HEK293 (cell line): ENCODE measurements at regions not wholly inside any gene's neighbourhood (a gene's known extent, or its start where the extent isn't known, plus 50 kb on each side); places are given as distances from the start of the nearest gene placed in this dataset.
"Not testable (repeated sequence)": the region's sequence is repeated elsewhere in the genome, so short reads cannot be mapped to it uniquely, and the experiment has no call there.

Experiments used
- CTCF ChIA-PET: fragments of 350-600 bp; formaldehyde crosslinking; extraction: SDS; loops from one replicate; lab custom pipeline; 2021; ENCODE audit warnings: antibody characterized with exemption; lab: Yijun Ruan, JAX
- POLR2A ChIA-PET: fragments of 300-600 bp; formaldehyde crosslinking; extraction: SDS; loops from one replicate; lab custom pipeline; 2020; ENCODE audit warnings: antibody characterized with exemption, inconsistent platforms; lab: Yijun Ruan, JAX
- H3K27ac ChIP-seq: fragments of 200-500 bp; sonication (Bioruptor generic); 2 replicates; pipeline ENCODE4 v1.5.1; 2014; ENCODE audit warnings: low read depth, low read length, control low read depth, inconsistent platforms; ENCODE audit errors: extremely low read depth
- H3K36me3 ChIP-seq, 2 experiments: fragments of 200-500 bp in 1 of 2; sonication (Bioruptor generic) in 1 of 2; 1 replicate in 1 of 2; 2 replicates in 1 of 2; pipeline ENCODE4 v1.5.1; 2014 to 2017; ENCODE audit warnings: inconsistent platforms in 2 of 2, low read length in 2 of 2; ENCODE audit not compliant: control insufficient read depth in 2 of 2, insufficient read depth in 1 of 2
- H3K4me1 ChIP-seq: fragments of 200-500 bp; sonication (Bioruptor generic); 2 replicates; pipeline ENCODE4 v1.5.1; 2014; ENCODE audit warnings: mild to moderate bottlenecking, low read length, inconsistent platforms; ENCODE audit not compliant: control insufficient read depth, insufficient read depth
- H3K4me3 ChIP-seq: 2 replicates; pipeline ENCODE4 v1.5.1; 2011; ENCODE audit warnings: low read depth, mild to moderate bottlenecking, control low read depth, low read length, moderate library complexity
- H3K9me3 ChIP-seq: fragments of 200-500 bp; sonication (Bioruptor generic); 2 replicates; pipeline ENCODE4 v1.5.1; 2014; ENCODE audit warnings: low read depth, low read length, inconsistent platforms; ENCODE audit not compliant: control insufficient read depth, insufficient read depth
- CTCF ChIP-seq: fragments of 450-650 bp; formaldehyde crosslinking; IDR thresholded peaks from 2 replicates; pipeline ENCODE4 v1.5.1; 2016; ENCODE audit warnings: missing biosample characterization, missing genetic modification characterization
- GLIS1 ChIP-seq: fragments of 450-650 bp; formaldehyde crosslinking; IDR thresholded peaks from 2 replicates; pipeline ENCODE4 v1.5.1; 2016; ENCODE audit warnings: missing biosample characterization, missing genetic modification characterization
- KLF1 ChIP-seq: fragments of 450-650 bp; formaldehyde crosslinking; IDR thresholded peaks from 2 replicates; pipeline ENCODE4 v1.5.1; 2016; ENCODE audit warnings: missing biosample characterization, missing genetic modification characterization
- SCRT1 ChIP-seq: fragments of 450-650 bp; formaldehyde crosslinking; IDR thresholded peaks from 2 replicates; pipeline ENCODE4 v1.5.1; 2016; ENCODE audit warnings: missing biosample characterization, missing genetic modification characterization, borderline replicate concordance
- ZNF2 ChIP-seq: fragments of 450-650 bp; formaldehyde crosslinking; IDR thresholded peaks from 2 replicates; pipeline ENCODE4 v1.5.1; 2016; ENCODE audit warnings: missing biosample characterization, missing genetic modification characterization
- ZNF654 ChIP-seq: fragments of 450-650 bp; formaldehyde crosslinking; IDR thresholded peaks from 2 replicates; pipeline ENCODE4 v1.5.1; 2016; ENCODE audit warnings: low read depth, missing biosample characterization, missing genetic modification characterization
- ZNF660 ChIP-seq: fragments of 450-650 bp; IDR thresholded peaks from 2 replicates; pipeline ENCODE4 v1.5.1; 2018; ENCODE audit warnings: missing biosample characterization, mild to moderate bottlenecking, missing genetic modification characterization
- ZNF76 ChIP-seq: fragments of 450-650 bp; formaldehyde crosslinking; IDR thresholded peaks from 2 replicates; pipeline ENCODE4; 2016; ENCODE audit warnings: low read depth, missing biosample characterization, missing genetic modification characterization, borderline replicate concordance

- CTCF ChIA-PET, result interaction anchor here (0.5 to 2.1 kb wide), 22 partner anchors 9 to 966 kb away, joined by 3 to 9 read pairs (median 4); no protein-coding TSS in a partner anchor
- H3K36me3 ChIP-seq, result not testable (repeated sequence)
These were observed 228.4 kb upstream of the PRSS1 start for GRCh38 chr7:142520885-142521284.

DNA sequence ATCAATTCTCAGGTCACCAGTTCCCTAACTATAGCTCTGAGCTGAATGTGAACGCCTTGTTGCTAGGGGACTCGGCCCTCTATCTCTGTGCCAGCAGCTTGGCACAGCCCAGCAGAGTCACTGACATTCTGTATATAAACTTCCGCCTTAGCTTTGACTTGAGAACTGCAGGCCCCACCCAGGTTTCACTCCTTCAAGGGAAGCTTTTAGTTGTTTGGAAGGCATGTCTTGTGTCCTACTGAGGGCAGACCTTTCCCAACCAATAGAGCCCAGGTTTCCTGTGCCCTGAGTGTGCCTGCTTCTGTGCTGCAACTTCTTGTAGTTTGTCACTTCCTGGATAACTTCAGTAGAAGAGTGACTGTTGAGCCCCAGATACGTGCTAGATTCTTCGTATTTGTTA lies 228.8 kb upstream of the PRSS1 start:
- H3K36me3 ChIP-seq, H3K4me3 ChIP-seq, H3K9me3 ChIP-seq, H3K4me1 ChIP-seq, POLR2A ChIA-PET, H3K27ac ChIP-seq: not testable (repeated sequence)
- CTCF ChIA-PET, result interaction anchor here (0.5 to 2.4 kb wide), 15 partner anchors 10 to 966 kb away, joined by 3 to 9 read pairs (median 4); no protein-coding TSS in a partner anchor

More at GRCh38 chr7:142520885-142521284, 228.4 kb upstream of the PRSS1 start:
- H3K4me3 ChIP-seq, POLR2A ChIA-PET, H3K9me3 ChIP-seq, H3K27ac ChIP-seq, H3K4me1 ChIP-seq: not testable (repeated sequence)

GRCh38 chr7:142519079-142520078 lies 229.9 kb upstream of the PRSS1 start:
- Histone ChIP-seq H3K27ac (no peak overlapping the region), H3K4me1 (no peaks in the 10 kb centered on the region), H3K4me3 (no peak overlapping the region), H3K9me3 (no peaks in the 10 kb centered on the region), H3K36me3 (no peaks in the 10 kb centered on the region)
- ChIA-PET CTCF (interaction anchor here (0.6 to 4.3 kb wide), 11 partner anchors 9 to 417 kb away, joined by 3 to 34 read pairs (median 4); no protein-coding TSS in a partner anchor), POLR2A (no interaction called here)
- no peak for TF ChIP-seq GLIS1 (tag by site-specific recombination)
- 0 out of 2 replicates have a peak, but pooled peaks have one; percentile 19 for TF ChIP-seq CTCF (tag by site-specific recombination)

DNA sequence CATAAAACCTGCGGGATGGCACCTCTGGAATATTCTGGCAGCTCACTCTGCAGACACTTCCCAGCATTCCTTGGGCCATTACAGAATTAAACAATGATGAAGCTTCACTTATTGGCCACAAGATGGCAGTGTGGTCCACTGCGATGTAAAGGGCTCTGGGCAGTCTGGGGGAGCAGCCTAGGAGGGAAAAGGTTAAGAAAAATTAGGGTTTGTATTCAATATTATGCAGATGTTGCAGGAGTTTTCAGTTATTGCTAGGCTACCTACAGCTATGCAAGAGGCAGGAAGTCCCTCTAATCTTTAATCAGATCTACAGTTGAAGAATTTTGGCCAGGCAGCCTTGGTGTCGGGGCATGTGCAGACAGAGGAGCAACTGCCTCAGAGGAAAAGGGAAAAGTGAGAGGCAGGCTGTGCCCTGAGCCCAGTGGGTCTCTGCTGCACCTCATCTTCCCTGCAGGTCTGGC lies 233.2 kb upstream of the PRSS1 start:
- H3K27ac ChIP-seq, result no peak overlapping the region
- ChIA-PET POLR2A (no interaction called here), CTCF (interaction anchor here (0.6 to 4.3 kb wide), 38 partner anchors 9 to 1095 kb away, joined by 3 to 34 read pairs (median 4); no protein-coding TSS in a partner anchor)
- no peaks in the 10 kb centered on the region for H3K9me3 ChIP-seq
- no peak overlapping the region for H3K4me3 ChIP-seq
- H3K4me1 ChIP-seq, result no peaks in the 10 kb centered on the region
- H3K36me3 ChIP-seq, result no peaks in the 10 kb centered on the region
- TF ChIP-seq ZNF654 (tag by site-specific recombination) (peak; percentile 61), CTCF (tag by site-specific recombination) (peak; percentile 43; the same call in 1 of the 2 replicates), ZNF660 (0 out of 2 replicates have a peak, but pooled peaks have one; percentile 24), ZNF76 (tag by site-specific recombination) (peak; percentile 47; the same call in 1 of the 2 replicates), ZNF2 (tag by site-specific recombination) (peak; percentile 76), KLF1 (no peak), SCRT1 (no peak)
- TF ChIP-seq, all 188 proteins: peak for 5
